CD14-positive monocyte (primary cell): ENCODE measurements at regions not wholly inside any gene's neighbourhood (a gene's known extent, or its start where the extent isn't known, plus 50 kb on each side); places are given as distances from the start of the nearest gene placed in this dataset.
"Not testable (repeated sequence)": the region's sequence is repeated elsewhere in the genome, so short reads cannot be mapped to it uniquely, and the experiment has no call there.

Experiments used
- DNase-seq, 3 donors: peaks; one replicate each; pipeline ENCODE4 v3.0.0-alpha.2; 2011 to 2022
- H2AFZ ChIP-seq: 2 replicates; pipeline ENCODE4 v1.6.0; 2012; ENCODE audit warnings: mild to moderate bottlenecking, low read depth, low read length, inconsistent platforms; ENCODE audit not compliant: insufficient read depth, poor library complexity, severe bottlenecking
- H3K27ac ChIP-seq, 2 donors: 1 replicate in 1 of 2; 2 replicates in 1 of 2; pipeline ENCODE4 v1.5.1; 2012 to 2013; ENCODE audit warnings: low read length in 2 of 2, control low read depth in 1 of 2, inconsistent platforms in 1 of 2, low read depth in 1 of 2, mild to moderate bottlenecking in 1 of 2
- H3K27me3 ChIP-seq, 2 donors: one replicate each; pipeline versions ENCODE4 v1.6.0 to v1.6.1; 2011 to 2013; ENCODE audit warnings: low read length in 2 of 2; ENCODE audit not compliant: control insufficient read depth in 2 of 2, insufficient read depth in 2 of 2
- H3K36me3 ChIP-seq, 2 donors: replicated peaks in 1 of 2; 1 replicate in 1 of 2; 2 replicates in 1 of 2; pipeline versions ENCODE4 v1.5.1 to v1.6.1; 2012 to 2013; ENCODE audit warnings: low read length in 2 of 2, control low read depth in 1 of 2, inconsistent platforms in 1 of 2, mild to moderate bottlenecking in 1 of 2; ENCODE audit not compliant: insufficient read depth in 2 of 2, control insufficient read depth in 1 of 2
- H3K4me1 ChIP-seq, 2 donors: 1 replicate in 1 of 2; 2 replicates in 1 of 2; pipeline versions ENCODE4 v1.5.1 to v1.6.1; 2012 to 2013; ENCODE audit warnings: low read length in 2 of 2, control low read depth in 1 of 2, inconsistent platforms in 1 of 2, mild to moderate bottlenecking in 1 of 2, moderate library complexity in 1 of 2; ENCODE audit not compliant: insufficient read depth in 2 of 2, control insufficient read depth in 1 of 2
- H3K4me2 ChIP-seq: replicated peaks from 2 replicates; pipeline ENCODE3; 2012; ENCODE audit warnings: low read length, moderate library complexity, mild to moderate bottlenecking; ENCODE audit not compliant: poor library complexity, severe bottlenecking; ENCODE audit errors: extremely low read depth
- H3K4me3 ChIP-seq, 3 experiments: fragments of 200-600 bp in 1 of 3; sonication (generic) in 1 of 3; replicated peaks in 1 of 3; 1 replicate in 2 of 3; 2 replicates in 1 of 3; pipeline ENCODE4 v1.5.1; 2011 to 2013; ENCODE audit warnings: low read length in 3 of 3, mild to moderate bottlenecking in 3 of 3, control low read depth in 2 of 3, low read depth in 2 of 3, inconsistent platforms in 1 of 3, moderate library complexity in 1 of 3
- H3K79me2 ChIP-seq: 2 replicates; pipeline ENCODE4 v1.6.0; 2012; ENCODE audit warnings: mild to moderate bottlenecking, control low read depth, inconsistent platforms, low read length, moderate library complexity; ENCODE audit not compliant: insufficient read depth
- H3K9ac ChIP-seq: 2 replicates; pipeline ENCODE4 v1.6.0; 2017; ENCODE audit warnings: low read length, mild to moderate bottlenecking; ENCODE audit not compliant: insufficient read depth, poor library complexity, severe bottlenecking
- H3K9me3 ChIP-seq, 2 donors: replicated peaks in 1 of 2; 1 replicate in 1 of 2; 2 replicates in 1 of 2; pipeline versions ENCODE4 v1.5.1 to v1.6.1; 2012 to 2013; ENCODE audit warnings: low read length in 2 of 2, control low read depth in 1 of 2; ENCODE audit not compliant: control insufficient read depth in 1 of 2, insufficient read depth in 1 of 2
- H4K20me1 ChIP-seq: 2 replicates; pipeline ENCODE4 v1.6.0; 2012; ENCODE audit warnings: mild to moderate bottlenecking, low read length, control low read depth, moderate library complexity; ENCODE audit not compliant: insufficient read depth
- H3K27ac Mint-ChIP-seq, 7 donors: one replicate each; pipeline ENCODE4 v1.8.0; 2020; ENCODE audit warnings: mild to moderate bottlenecking in 7 of 7, mixed read lengths in 7 of 7, moderate library complexity in 6 of 7, inconsistent platforms in 2 of 7
- H3K27me3 Mint-ChIP-seq, 3 donors: one replicate each; pipeline ENCODE4 v1.8.0; 2021 to 2022; ENCODE audit warnings: low read depth in 3 of 3, mild to moderate bottlenecking in 3 of 3, mixed read lengths in 3 of 3, moderate library complexity in 3 of 3, inconsistent platforms in 1 of 3
- H3K36me3 Mint-ChIP-seq, 2 donors: one replicate each; pipeline ENCODE4 v1.8.0; 2020; ENCODE audit warnings: mixed read lengths in 2 of 2, inconsistent platforms in 1 of 2, mild to moderate bottlenecking in 1 of 2
- H3K4me1 Mint-ChIP-seq: one replicate; pipeline ENCODE4 v1.8.0; 2020; ENCODE audit warnings: mild to moderate bottlenecking, mixed read lengths
- H3K4me3 Mint-ChIP-seq, 2 donors: one replicate each; pipeline ENCODE4 v1.8.0; 2020; ENCODE audit warnings: mild to moderate bottlenecking in 2 of 2, mixed read lengths in 2 of 2, moderate library complexity in 1 of 2
- H3K9me3 Mint-ChIP-seq, 7 donors: one replicate each; pipeline ENCODE4 v1.8.0; 2020 to 2022; ENCODE audit warnings: mixed read lengths in 7 of 7, mild to moderate bottlenecking in 6 of 7, moderate library complexity in 6 of 7, inconsistent platforms in 2 of 7
- WGBS: methylation state at CpG from one replicate; pipeline ENCODE4 v1.1.5; 2013; ENCODE audit warnings: missing lambda C conversion rate; ENCODE audit not compliant: insufficient coverage; 5-methylcytosine and 5-hydroxymethylcytosine counted together
- intact Hi-C, 2 donors: fragments of 100-400 bp; cut with micrococcal nuclease; formaldehyde crosslinking; loops; one replicate each; pipeline versions ENCODE4 v1.15.0 to v1.15.1; 2023
- TF ChIP-seq, protein P1 (sequence below): fragments of 200-600 bp; IDR thresholded peaks from one replicate; pipeline ENCODE4 v1.8.0; 2022; ENCODE audit warnings: antibody characterized with exemption, mild to moderate bottlenecking

DNA sequence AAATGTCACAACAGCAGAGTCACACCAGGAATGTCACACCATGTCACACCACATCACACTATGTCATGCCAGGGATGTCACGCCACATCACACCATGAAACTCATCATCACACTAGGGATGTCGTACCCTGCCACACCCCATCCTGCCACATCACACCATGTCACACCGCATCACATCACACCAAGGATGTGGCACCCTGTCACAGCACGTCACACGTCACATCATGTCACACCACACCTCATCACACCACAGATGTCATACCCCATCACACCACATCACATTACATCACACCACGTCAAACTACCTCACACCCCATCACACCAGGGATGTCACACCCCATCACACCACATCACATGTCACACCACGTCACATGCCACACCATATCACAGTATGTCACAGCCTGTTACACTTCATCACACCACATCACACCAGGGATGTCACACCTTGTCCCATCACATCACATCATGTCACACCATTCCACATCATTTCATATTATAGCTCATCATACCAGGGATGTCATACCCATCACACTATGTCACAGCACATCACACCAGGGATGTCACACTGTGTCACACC lies 90.9 kb downstream of the TMEM121 start:
- H4K20me1 ChIP-seq, result no peaks in the 10 kb centered on the region
- H2AFZ ChIP-seq, result no peak overlapping the region
- intact Hi-C loops, result loop anchor here in 1 of 2 donors (2.0 kb wide), 1 partner anchor 16 kb away; no protein-coding TSS in a partner anchor
- no peak overlapping the region for H3K9ac ChIP-seq
- H3K9me3 ChIP-seq, result no peaks in the 10 kb centered on the region
- H3K36me3 Mint-ChIP-seq, result no peaks in the 10 kb centered on the region
- peaks cover 1 to 3% (median 1%) of the 10 kb centered on the region in 3 donors for H3K27me3 Mint-ChIP-seq
- no peak overlapping the region for H3K4me3 Mint-ChIP-seq
- no peaks in the 10 kb centered on the region for H3K4me1 ChIP-seq
- no peak overlapping the region for H3K27ac ChIP-seq
- no peaks in the 10 kb centered on the region for H3K4me1 Mint-ChIP-seq
- H3K9me3 Mint-ChIP-seq, result no peaks in the 10 kb centered on the region
- no peak overlapping the region for H3K4me3 ChIP-seq
- no peak overlapping the region for H3K4me2 ChIP-seq
- H3K79me2 ChIP-seq, result no peaks in the 10 kb centered on the region
- no peaks in the 10 kb centered on the region for H3K36me3 ChIP-seq
- H3K27ac Mint-ChIP-seq, result no peak overlapping the region
- DNase-seq, result no peak
- no peaks in the 10 kb centered on the region for H3K27me3 ChIP-seq
- TF ChIP-seq, protein P1, sequence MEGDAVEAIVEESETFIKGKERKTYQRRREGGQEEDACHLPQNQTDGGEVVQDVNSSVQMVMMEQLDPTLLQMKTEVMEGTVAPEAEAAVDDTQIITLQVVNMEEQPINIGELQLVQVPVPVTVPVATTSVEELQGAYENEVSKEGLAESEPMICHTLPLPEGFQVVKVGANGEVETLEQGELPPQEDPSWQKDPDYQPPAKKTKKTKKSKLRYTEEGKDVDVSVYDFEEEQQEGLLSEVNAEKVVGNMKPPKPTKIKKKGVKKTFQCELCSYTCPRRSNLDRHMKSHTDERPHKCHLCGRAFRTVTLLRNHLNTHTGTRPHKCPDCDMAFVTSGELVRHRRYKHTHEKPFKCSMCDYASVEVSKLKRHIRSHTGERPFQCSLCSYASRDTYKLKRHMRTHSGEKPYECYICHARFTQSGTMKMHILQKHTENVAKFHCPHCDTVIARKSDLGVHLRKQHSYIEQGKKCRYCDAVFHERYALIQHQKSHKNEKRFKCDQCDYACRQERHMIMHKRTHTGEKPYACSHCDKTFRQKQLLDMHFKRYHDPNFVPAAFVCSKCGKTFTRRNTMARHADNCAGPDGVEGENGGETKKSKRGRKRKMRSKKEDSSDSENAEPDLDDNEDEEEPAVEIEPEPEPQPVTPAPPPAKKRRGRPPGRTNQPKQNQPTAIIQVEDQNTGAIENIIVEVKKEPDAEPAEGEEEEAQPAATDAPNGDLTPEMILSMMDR, result no peak
- WGBS, result 86% methylated on average over 7 of the region's 7 CpGs

DNA sequence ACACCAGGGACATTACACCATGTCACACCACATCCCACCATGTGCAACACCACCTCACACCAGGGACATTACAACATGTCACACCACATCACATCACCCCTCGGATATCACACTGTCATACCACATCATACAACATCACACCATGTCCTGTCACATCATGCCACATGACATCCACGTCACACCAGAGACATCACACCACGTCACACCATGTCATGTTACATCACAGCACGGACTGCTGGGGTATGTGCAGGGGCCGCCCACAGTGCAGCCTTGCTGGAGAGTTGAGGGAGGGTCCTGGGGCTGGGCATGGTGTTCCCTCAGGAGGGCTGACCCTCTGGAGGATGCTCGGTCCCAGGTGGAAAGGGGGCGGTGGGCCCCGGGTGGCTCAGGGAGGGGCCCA lies 91.4 kb downstream of the TMEM121 start:
- H3K27me3 Mint-ChIP-seq, H3K27ac Mint-ChIP-seq, DNase-seq, H3K9ac ChIP-seq, H4K20me1 ChIP-seq, H3K4me2 ChIP-seq, H3K36me3 ChIP-seq, H3K9me3 Mint-ChIP-seq, H3K9me3 ChIP-seq, H3K36me3 Mint-ChIP-seq, H3K4me1 ChIP-seq, H3K4me3 Mint-ChIP-seq, H3K79me2 ChIP-seq, H2AFZ ChIP-seq, H3K27ac ChIP-seq, H3K4me3 ChIP-seq, H3K27me3 ChIP-seq, H3K4me1 Mint-ChIP-seq: not testable (repeated sequence)
- WGBS, result no CpG with 5 or more reads among the region's 8 CpGs
- intact Hi-C loops, result loop anchor here in 1 of 2 donors (2.0 kb wide), 1 partner anchor 15 kb away; no protein-coding TSS in a partner anchor

DNA sequence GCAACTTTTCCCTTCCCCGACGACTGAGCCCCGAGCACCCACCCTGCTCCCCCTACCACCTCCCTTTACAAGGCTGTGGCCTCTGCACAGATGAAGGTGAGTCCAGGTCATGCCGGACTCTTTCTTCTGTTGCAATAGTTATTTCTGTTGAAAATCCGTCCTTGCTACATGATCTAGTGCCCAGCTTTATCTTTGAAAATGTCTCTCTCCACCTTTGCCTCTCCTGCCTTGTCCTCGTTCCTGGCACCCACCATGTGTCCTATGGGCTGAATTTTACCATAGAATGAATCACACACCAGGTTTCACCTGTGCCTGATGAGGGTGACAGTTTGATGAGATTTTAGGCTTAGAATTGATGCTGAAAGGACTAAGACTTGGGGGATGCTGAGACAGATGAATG lies 92.9 kb downstream of the TMEM121 start:
- no CpG with 5 or more reads among the region's 6 CpGs for WGBS
- H3K27ac ChIP-seq, H3K4me3 Mint-ChIP-seq, H3K4me2 ChIP-seq, H3K36me3 Mint-ChIP-seq, H3K9ac ChIP-seq, H3K4me1 ChIP-seq, H3K4me3 ChIP-seq, H3K9me3 ChIP-seq, H3K27me3 Mint-ChIP-seq, H3K79me2 ChIP-seq, H2AFZ ChIP-seq, H3K27me3 ChIP-seq, H3K36me3 ChIP-seq, H3K4me1 Mint-ChIP-seq, H4K20me1 ChIP-seq, DNase-seq, H3K9me3 Mint-ChIP-seq, intact Hi-C loops, H3K27ac Mint-ChIP-seq: not testable (repeated sequence)

DNA sequence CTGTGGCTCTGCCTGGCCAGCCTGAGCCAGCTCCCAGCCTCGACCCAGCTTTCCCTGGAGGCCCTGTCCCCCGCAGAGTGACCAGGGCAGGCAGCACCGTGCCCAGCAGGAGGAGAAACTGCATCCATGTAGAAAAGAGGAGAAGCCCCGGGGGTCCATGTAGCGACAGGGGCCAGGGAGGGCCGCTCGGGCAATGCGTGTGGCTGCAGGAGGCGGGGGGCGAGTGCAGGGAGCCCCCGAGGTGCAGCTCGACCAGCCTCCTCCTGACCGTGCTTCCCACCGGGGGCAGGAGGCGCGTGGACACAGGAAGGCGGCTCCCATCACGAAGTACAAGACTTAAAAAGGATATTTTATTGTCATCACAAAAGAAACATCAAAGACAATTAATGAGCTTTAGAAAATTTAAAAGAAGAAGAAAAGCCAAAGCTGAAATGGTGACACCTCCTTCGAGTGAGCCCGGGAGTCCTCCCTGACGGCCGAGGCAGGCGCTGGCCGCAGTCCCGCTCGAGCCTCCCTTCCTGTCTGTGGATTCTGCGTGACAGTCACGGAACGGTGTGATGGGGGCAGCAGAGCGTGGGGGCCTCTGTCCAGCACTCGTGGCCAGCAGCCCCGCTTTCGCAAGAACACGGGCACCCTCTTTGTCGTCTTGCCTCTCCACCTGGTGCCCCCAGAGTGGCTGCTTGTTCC lies 93.9 kb downstream of the TMEM121 start:
- H3K27ac ChIP-seq, H3K27me3 ChIP-seq, H3K4me3 Mint-ChIP-seq, H3K27me3 Mint-ChIP-seq, H3K4me3 ChIP-seq, H3K4me1 ChIP-seq, H3K79me2 ChIP-seq, H3K4me1 Mint-ChIP-seq, H3K4me2 ChIP-seq, H3K9ac ChIP-seq, H3K36me3 Mint-ChIP-seq, H3K36me3 ChIP-seq, H2AFZ ChIP-seq, H3K27ac Mint-ChIP-seq, H3K9me3 Mint-ChIP-seq, H3K9me3 ChIP-seq, intact Hi-C loops, H4K20me1 ChIP-seq, DNase-seq: not testable (repeated sequence)
- no CpG with 5 or more reads among the region's 35 CpGs for WGBS
